Type B pancreatic cell (in vitro differentiated cells): ENCODE measurements at regions not wholly inside any gene's neighbourhood (a gene's known extent, or its start where the extent isn't known, plus 50 kb on each side); places are given as distances from the start of the nearest gene placed in this dataset.

Experiments
- DNase-seq: peaks from one replicate; pipeline ENCODE4 v3.0.0; 2021; ENCODE audit warnings: mixed read lengths; ENCODE audit not compliant: unreplicated experiment; ENCODE audit errors: extremely low spot score
- H3K27ac Mint-ChIP-seq: 2 replicates; pipeline ENCODE4 v1.8.0; 2021; ENCODE audit warnings: mild to moderate bottlenecking, mixed read lengths
- H3K27me3 Mint-ChIP-seq: 2 replicates; pipeline ENCODE4 v1.8.0; 2021; ENCODE audit warnings: mixed read lengths
- H3K36me3 Mint-ChIP-seq: 2 replicates; pipeline ENCODE4 v1.8.0; 2021; ENCODE audit warnings: mixed read lengths
- H3K4me1 Mint-ChIP-seq: one replicate; pipeline ENCODE4 v1.8.0; 2021; ENCODE audit warnings: mixed read lengths; ENCODE audit not compliant: unreplicated experiment
- H3K4me3 Mint-ChIP-seq: 2 replicates; pipeline ENCODE4 v1.8.0; 2021; ENCODE audit warnings: mild to moderate bottlenecking, mixed read lengths
- H3K9me3 Mint-ChIP-seq: 2 replicates; pipeline ENCODE4 v1.8.0; 2021; ENCODE audit warnings: mixed read lengths
- TF ChIP-seq, protein P1 (sequence below): fragments of 200-600 bp; sonication (generic); conservative IDR thresholded peaks from 2 replicates; pipeline ENCODE4 v1.5.0; 2021; ENCODE audit warnings: antibody characterized with exemption, mild to moderate bottlenecking

DNA sequence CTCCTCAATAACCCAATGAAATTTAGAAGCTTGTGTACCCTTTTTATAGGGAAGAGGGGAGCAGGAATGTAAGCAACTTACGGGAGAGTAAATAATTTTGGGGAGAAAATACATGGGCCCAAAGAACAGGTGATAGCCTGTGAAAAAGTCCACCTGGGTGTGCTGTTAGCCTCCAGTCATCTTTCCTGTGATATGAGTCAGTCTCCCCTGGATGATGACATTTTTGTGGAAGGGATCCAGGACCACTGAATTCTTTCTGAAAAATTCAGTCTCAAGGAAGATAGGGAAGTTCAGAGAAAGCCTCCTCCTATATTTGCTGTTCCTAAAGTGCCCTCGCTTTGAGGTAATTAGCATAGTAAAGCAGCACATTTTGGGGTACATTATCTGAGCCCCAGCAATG lies 149.8 kb downstream of the SQOR start:
- TF ChIP-seq, protein P1, sequence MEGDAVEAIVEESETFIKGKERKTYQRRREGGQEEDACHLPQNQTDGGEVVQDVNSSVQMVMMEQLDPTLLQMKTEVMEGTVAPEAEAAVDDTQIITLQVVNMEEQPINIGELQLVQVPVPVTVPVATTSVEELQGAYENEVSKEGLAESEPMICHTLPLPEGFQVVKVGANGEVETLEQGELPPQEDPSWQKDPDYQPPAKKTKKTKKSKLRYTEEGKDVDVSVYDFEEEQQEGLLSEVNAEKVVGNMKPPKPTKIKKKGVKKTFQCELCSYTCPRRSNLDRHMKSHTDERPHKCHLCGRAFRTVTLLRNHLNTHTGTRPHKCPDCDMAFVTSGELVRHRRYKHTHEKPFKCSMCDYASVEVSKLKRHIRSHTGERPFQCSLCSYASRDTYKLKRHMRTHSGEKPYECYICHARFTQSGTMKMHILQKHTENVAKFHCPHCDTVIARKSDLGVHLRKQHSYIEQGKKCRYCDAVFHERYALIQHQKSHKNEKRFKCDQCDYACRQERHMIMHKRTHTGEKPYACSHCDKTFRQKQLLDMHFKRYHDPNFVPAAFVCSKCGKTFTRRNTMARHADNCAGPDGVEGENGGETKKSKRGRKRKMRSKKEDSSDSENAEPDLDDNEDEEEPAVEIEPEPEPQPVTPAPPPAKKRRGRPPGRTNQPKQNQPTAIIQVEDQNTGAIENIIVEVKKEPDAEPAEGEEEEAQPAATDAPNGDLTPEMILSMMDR, result no peak
- Mint-ChIP-seq H3K36me3 (no peaks in the 10 kb centered on the region), H3K4me3 (no peak overlapping the region), H3K9me3 (no peaks in the 10 kb centered on the region), H3K27me3 (no peaks in the 10 kb centered on the region), H3K4me1 (no peaks in the 10 kb centered on the region), H3K27ac (no peak overlapping the region)
- no peak for DNase-seq

DNA sequence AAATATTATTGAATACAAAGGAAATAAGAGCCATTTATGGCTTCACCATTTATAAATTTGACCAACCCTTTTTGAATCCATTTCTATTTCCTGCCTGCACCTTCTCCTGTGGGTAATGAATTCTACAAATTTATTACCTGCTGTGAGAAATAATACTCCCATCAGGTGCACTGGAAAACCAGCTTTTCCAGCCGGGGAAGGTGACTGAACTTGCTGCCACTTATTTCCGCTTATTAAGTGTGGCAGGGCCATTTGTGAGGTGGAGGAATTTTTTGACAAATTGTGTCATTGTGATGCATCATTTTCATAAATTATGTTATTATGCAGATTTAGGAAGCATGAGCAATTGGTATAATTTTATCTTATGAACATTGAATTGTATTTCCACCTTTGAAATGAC lies 151.1 kb downstream of the SQOR start:
- DNase-seq, result no peak
- no peak overlapping the region for H3K4me3 Mint-ChIP-seq
- H3K27me3 Mint-ChIP-seq, result no peaks in the 10 kb centered on the region
- H3K27ac Mint-ChIP-seq, result no peak overlapping the region
- TF ChIP-seq, protein P1, result no peak
- no peaks in the 10 kb centered on the region for H3K36me3 Mint-ChIP-seq
- no peaks in the 10 kb centered on the region for H3K4me1 Mint-ChIP-seq
- H3K9me3 Mint-ChIP-seq, result no peaks in the 10 kb centered on the region

DNA sequence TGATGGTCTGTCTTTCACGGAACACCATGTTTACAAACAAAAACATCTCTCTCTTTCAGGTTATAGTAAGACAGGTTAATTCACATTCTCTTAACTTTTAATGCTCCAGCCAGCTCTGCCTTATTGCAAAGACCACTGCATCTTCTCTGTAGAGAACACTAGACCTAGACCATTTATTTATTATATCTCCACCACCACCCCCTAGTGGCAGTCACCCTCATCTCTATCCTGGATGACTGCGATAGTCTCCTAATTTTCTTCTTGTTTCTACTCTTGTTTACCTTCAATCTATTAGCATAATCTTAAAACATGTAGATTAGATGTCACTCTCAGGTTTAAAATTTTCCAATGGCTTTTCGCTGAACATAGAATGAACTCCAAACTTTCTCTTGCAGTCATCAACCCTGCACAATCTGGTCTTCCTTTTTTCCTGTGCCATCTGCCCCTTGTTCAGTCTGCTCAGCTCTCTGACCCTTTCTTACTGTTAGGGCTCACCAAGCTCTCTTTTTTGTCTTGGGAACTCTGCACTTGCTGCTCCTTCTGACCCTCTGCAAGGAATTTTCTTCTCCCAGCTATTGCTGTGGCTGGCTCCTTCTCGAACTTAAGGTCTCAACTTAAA lies 155.6 kb downstream of the SQOR start:
- no peak overlapping the region for H3K4me3 Mint-ChIP-seq
- TF ChIP-seq, protein P1, result peak; percentile 75
- H3K9me3 Mint-ChIP-seq, result no peaks in the 10 kb centered on the region
- H3K27ac Mint-ChIP-seq, result no peak overlapping the region
- no peak for DNase-seq
- no peaks in the 10 kb centered on the region for H3K36me3 Mint-ChIP-seq
- H3K4me1 Mint-ChIP-seq, result no peaks in the 10 kb centered on the region
- H3K27me3 Mint-ChIP-seq, result peaks cover 19% of the 10 kb centered on the region

DNA sequence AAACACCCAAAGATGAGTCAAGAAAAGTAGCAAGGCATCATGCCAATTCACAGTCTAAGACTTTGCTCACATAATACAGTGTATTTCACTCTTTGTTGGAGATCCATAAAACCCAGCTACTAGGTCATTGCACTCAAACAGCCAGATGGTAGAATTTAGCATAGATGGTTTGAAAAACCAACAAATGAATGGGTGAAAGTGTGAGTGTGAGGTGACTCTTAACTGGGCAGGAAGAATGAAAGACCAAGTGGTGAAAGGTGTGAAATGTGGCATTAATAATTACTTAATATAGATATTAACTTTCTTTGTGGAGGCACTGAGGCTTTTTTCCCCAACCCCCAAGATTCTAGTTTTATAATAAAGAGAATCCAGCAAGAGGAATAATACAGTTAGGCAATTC lies 159.5 kb downstream of the SQOR start:
- Mint-ChIP-seq H3K27me3 (peaks cover 20% of the 10 kb centered on the region), H3K9me3 (no peaks in the 10 kb centered on the region), H3K4me3 (no peak overlapping the region), H3K36me3 (no peaks in the 10 kb centered on the region), H3K4me1 (no peaks in the 10 kb centered on the region), H3K27ac (no peak overlapping the region)
- TF ChIP-seq, protein P1, result no peak
- DNase-seq, result no peak

DNA sequence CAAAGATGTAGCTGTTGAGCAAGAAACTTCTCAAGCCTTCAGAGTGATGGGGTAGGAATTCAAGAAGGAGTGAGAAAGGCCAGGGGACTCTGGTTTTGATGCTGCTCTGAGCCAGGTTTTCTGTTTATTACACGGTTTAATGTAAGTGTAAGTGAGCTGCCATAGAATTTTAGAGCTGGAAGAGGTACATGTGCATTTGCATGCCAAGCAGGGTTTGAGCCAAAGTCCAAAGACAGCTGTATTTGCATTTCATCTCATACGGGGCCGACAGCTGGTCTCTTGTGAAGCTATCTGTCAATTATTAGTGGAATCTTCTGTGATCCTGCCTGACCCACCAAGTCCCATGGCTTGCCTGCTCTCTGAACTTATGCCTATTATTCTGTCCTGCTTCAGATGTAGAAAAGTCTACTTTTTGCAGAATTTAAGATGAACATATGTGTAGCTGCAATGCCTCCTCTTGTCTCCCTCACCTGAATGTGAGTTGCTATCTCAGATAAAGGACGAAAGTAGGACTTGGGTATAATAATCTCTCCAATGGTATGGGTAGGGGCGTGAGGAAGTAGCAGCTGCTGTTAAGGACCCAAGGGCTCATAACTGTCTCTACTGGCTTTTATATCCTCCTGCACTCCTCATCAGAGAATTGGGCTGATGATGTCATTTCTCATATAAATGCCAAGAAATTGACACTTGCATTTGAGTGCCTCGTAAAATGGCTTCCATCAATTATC lies 160.0 kb downstream of the SQOR start:
- Mint-ChIP-seq H3K36me3 (no peaks in the 10 kb centered on the region), H3K4me1 (no peaks in the 10 kb centered on the region), H3K9me3 (no peaks in the 10 kb centered on the region), H3K4me3 (no peak overlapping the region), H3K27me3 (peaks cover 20% of the 10 kb centered on the region), H3K27ac (no peak overlapping the region)
- DNase-seq, result no peak
- TF ChIP-seq, protein P1, result no peak
